GM12878 (cell line): ENCODE measurements at regions not wholly inside any gene's neighbourhood (a gene's known extent, or its start where the extent isn't known, plus 50 kb on each side); places are given as distances from the start of the nearest gene placed in this dataset.

ENCODE experiments used
- ATAC-seq: fragments of 200-7000 bp; cut with Tn5 transposase; 3 replicates; pipeline ENCODE4 v1.9.1; 2020; ENCODE audit warnings: mild to moderate bottlenecking, moderate library complexity
- BruUV-seq: library from RNA; stranded (reverse); fragments of 400-500 nt; replicated peaks from 2 replicates; lab custom pipeline; 2021; lab: Mats Ljungman, UMichigan
- CTCF ChIA-PET: fragments of 300-600 bp; sonication (Branson Sonifier 250); formaldehyde crosslinking; extraction: SDS; loops from one replicate; lab custom pipeline; 2021; ENCODE audit warnings: inconsistent platforms; lab: Yijun Ruan, JAX
- POLR2A ChIA-PET: fragments of 350-600 bp; formaldehyde crosslinking; extraction: SDS; loops from one replicate; lab custom pipeline; 2021; ENCODE audit warnings: inconsistent platforms; lab: Charles Lee
- RAD21 ChIA-PET: fragments of 300-600 bp; sonication (Branson Sonifier 250); formaldehyde crosslinking; loops from one replicate; lab custom pipeline; 2023; ENCODE audit warnings: antibody characterized with exemption; ENCODE audit not compliant: unreplicated experiment; lab: Charles Lee
- SMC1A ChIA-PET: fragments of 300-600 bp; sonication (Branson Sonifier 250); formaldehyde crosslinking; loops from one replicate; lab custom pipeline; 2023; ENCODE audit not compliant: unreplicated experiment, uncharacterized antibody; lab: Charles Lee
- DNase-seq: peaks from one replicate; pipeline ENCODE4 v3.0.0-alpha.2; 2011; ENCODE audit warnings: low read depth, low spot score
- FAIRE-seq: peaks from 3 replicates; lab custom pipeline; 2011; peaks lifted over from hg19 to GRCh38; lab: Jason Lieb, UNC
- H2AFZ ChIP-seq: 2 replicates; pipeline ENCODE4 v1.6.0; 2011; ENCODE audit warnings: low read depth, low read length, control low read depth; ENCODE audit not compliant: control insufficient read depth
- H3K27ac ChIP-seq: 2 replicates; pipeline ENCODE4 v1.5.1; 2011; ENCODE audit warnings: control low read depth; ENCODE audit not compliant: control insufficient read depth, insufficient read depth
- H3K27me3 ChIP-seq, 2 experiments: replicated peaks in 1 of 2; 2 replicates each; pipeline versions ENCODE4 v1.6.0 to v1.6.1; 2011; ENCODE audit warnings: low read length in 1 of 2; ENCODE audit not compliant: control insufficient read depth in 2 of 2, insufficient read depth in 2 of 2
- H3K36me3 ChIP-seq, 2 experiments: 2 replicates each; pipeline ENCODE4 v1.5.1; 2011; ENCODE audit warnings: low read length in 1 of 2; ENCODE audit not compliant: control insufficient read depth in 2 of 2, insufficient read depth in 2 of 2
- H3K4me1 ChIP-seq: 2 replicates; pipeline ENCODE4 v1.6.1; 2011; ENCODE audit warnings: mild to moderate bottlenecking, low read length, moderate library complexity, mixed read lengths; ENCODE audit not compliant: control insufficient read depth, insufficient read depth
- H3K4me2 ChIP-seq: 2 replicates; pipeline ENCODE4 v1.6.0; 2011; ENCODE audit warnings: control low read depth; ENCODE audit not compliant: control insufficient read depth, insufficient read depth
- H3K4me3 ChIP-seq: fragments of 200-600 bp; sonication (generic); 2 replicates; pipeline ENCODE4 v1.5.1; 2016
- H3K79me2 ChIP-seq: 2 replicates; pipeline ENCODE4 v1.6.0; 2011; ENCODE audit warnings: low read length; ENCODE audit not compliant: control insufficient read depth, insufficient read depth
- H3K9ac ChIP-seq: 2 replicates; pipeline ENCODE4 v1.8.0; 2011; ENCODE audit warnings: low read length, control low read depth, mixed read lengths; ENCODE audit not compliant: control insufficient read depth, insufficient read depth
- H3K9me3 ChIP-seq: replicated peaks from 3 replicates; pipeline ENCODE4 v1.5.1; 2011; ENCODE audit warnings: mild to moderate bottlenecking, low read length; ENCODE audit not compliant: control insufficient read depth, insufficient read depth
- H4K20me1 ChIP-seq: 2 replicates; pipeline ENCODE4 v1.6.0; 2011; ENCODE audit not compliant: control insufficient read depth, insufficient read depth
- MYC ChIP-seq: IDR thresholded peaks from 2 replicates; pipeline ENCODE4 v1.6.1; 2011; ENCODE audit warnings: mild to moderate bottlenecking, low read length, moderate library complexity, inconsistent platforms; ENCODE audit not compliant: insufficient read depth, insufficient replicate concordance, insufficient read length, severe bottlenecking
- SKIL ChIP-seq: fragments of 450-650 bp; IDR thresholded peaks from 2 replicates; pipeline ENCODE4 v1.6.1; 2017; ENCODE audit warnings: mild to moderate bottlenecking, low read depth, inconsistent platforms; ENCODE audit not compliant: poor library complexity, severe bottlenecking
- SUPT20H ChIP-seq: IDR thresholded peaks from 2 replicates; pipeline ENCODE4 v1.6.1; 2011; ENCODE audit warnings: low read depth, mild to moderate bottlenecking, low read length, moderate library complexity, borderline replicate concordance; ENCODE audit not compliant: control insufficient read depth
- ZNF592 ChIP-seq: fragments of 450-650 bp; IDR thresholded peaks from 2 replicates; pipeline ENCODE4 v1.6.1; 2017; ENCODE audit warnings: mild to moderate bottlenecking, moderate library complexity
- WGBS: methylation state at CpG from one replicate; pipeline ENCODE4 v1.1.6; 2016; ENCODE audit warnings: low lambda C conversion rate; ENCODE audit not compliant: insufficient replicate concordance, insufficient coverage; ENCODE audit errors: missing lambda C conversion rate; 5-methylcytosine and 5-hydroxymethylcytosine counted together
- in situ Hi-C: fragments of 300-500 bp; cut with MboI; formaldehyde crosslinking; loops from 9 replicates; pipeline ENCODE4 v1.14.3; 2018; ENCODE audit warnings: mixed read lengths
- intact Hi-C: fragments of 100-400 bp; cut with micrococcal nuclease; formaldehyde crosslinking; loops from one replicate; pipeline ENCODE4 v1.14.2; 2022; ENCODE audit not compliant: unreplicated experiment

GRCh38 chr15:39106950-39107349 is 473.9 kb upstream of the THBS1 start:
- intact Hi-C loops (no loop called here), in situ Hi-C loops (no loop called here)
- ATAC-seq (no peak), FAIRE-seq (no peak), DNase-seq (no peak)
- RAD21 ChIA-PET = no interaction called here
- Histone ChIP-seq H3K4me3 (no peak overlapping the region), H3K4me2 (no peak overlapping the region), H3K36me3 (no peaks in the 10 kb centered on the region), H3K27ac (no peak overlapping the region), H3K9ac (no peak overlapping the region), H3K4me1 (no peaks in the 10 kb centered on the region), H3K9me3 (no peaks in the 10 kb centered on the region), H4K20me1 (no peaks in the 10 kb centered on the region), H3K79me2 (no peaks in the 10 kb centered on the region), H2AFZ (no peak overlapping the region), H3K27me3 (no peaks in the 10 kb centered on the region)
- SMC1A ChIA-PET = no interaction called here
- TF ChIP-seq SUPT20H (no peak), SKIL (no peak), MYC (no peak), ZNF592 (no peak)
- no TSS peak for BruUV-seq
- POLR2A ChIA-PET = no interaction called here
- CTCF ChIA-PET = no interaction called here
- WGBS = 45% methylated on average over 5 of the region's 5 CpGs
